KMS-11 (cell line): ENCODE measurements at regions not wholly inside any gene's neighbourhood (a gene's known extent, or its start where the extent isn't known, plus 50 kb on each side); places are given as distances from the start of the nearest gene placed in this dataset.
"Not testable (repeated sequence)": the region's sequence is repeated elsewhere in the genome, so short reads cannot be mapped to it uniquely, and the experiment has no call there.

Experiments used
- H2AFZ ChIP-seq: fragments of 200-600 bp; sonication (generic); 2 replicates; pipeline ENCODE4 v1.6.1; 2016; ENCODE audit warnings: antibody characterized with exemption, mixed run types, low read depth
- H3K27ac ChIP-seq: fragments of 200-600 bp; sonication (generic); 2 replicates; pipeline ENCODE4 v1.6.1; 2016; ENCODE audit warnings: mild to moderate bottlenecking, mixed run types
- H3K27me3 ChIP-seq: fragments of 200-600 bp; sonication (generic); 2 replicates; pipeline ENCODE4 v1.6.1; 2017; ENCODE audit warnings: mild to moderate bottlenecking, low read depth, mixed run types, moderate library complexity; ENCODE audit not compliant: insufficient read depth
- H3K36me3 ChIP-seq: fragments of 200-600 bp; sonication (generic); 2 replicates; pipeline ENCODE4 v1.6.1; 2017; ENCODE audit warnings: mild to moderate bottlenecking, mixed run types; ENCODE audit not compliant: insufficient read depth
- H3K4me1 ChIP-seq: fragments of 200-600 bp; sonication (generic); 2 replicates; pipeline ENCODE4 v1.6.1; 2016; ENCODE audit warnings: mild to moderate bottlenecking, low read depth, mixed run types; ENCODE audit not compliant: poor library complexity, severe bottlenecking
- H3K4me2 ChIP-seq: fragments of 200-600 bp; sonication (generic); 2 replicates; pipeline ENCODE4 v1.7.0; 2016; ENCODE audit warnings: mild to moderate bottlenecking, mixed run types
- H3K4me3 ChIP-seq: fragments of 200-600 bp; sonication (generic); IDR thresholded peaks from 2 replicates; pipeline ENCODE4 v1.6.1; 2017; ENCODE audit warnings: low read depth, low read length, mixed read lengths; ENCODE audit not compliant: insufficient read depth
- H3K79me2 ChIP-seq: fragments of 200-600 bp; sonication (generic); 2 replicates; pipeline ENCODE4 v1.6.1; 2016; ENCODE audit warnings: low read depth, mixed run types; ENCODE audit not compliant: insufficient read depth
- H3K9ac ChIP-seq: fragments of 200-600 bp; sonication (generic); 2 replicates; pipeline ENCODE4 v1.6.1; 2016; ENCODE audit warnings: mild to moderate bottlenecking, mixed run types
- H4K20me1 ChIP-seq: fragments of 200-600 bp; sonication (generic); 2 replicates; pipeline ENCODE4 v1.6.1; 2016; ENCODE audit warnings: mild to moderate bottlenecking, mixed run types; ENCODE audit not compliant: insufficient read depth
- CTCF ChIP-seq: fragments of 200-600 bp; sonication (generic); conservative IDR thresholded peaks from 2 replicates; pipeline ENCODE4 v1.6.1; 2017; ENCODE audit warnings: low read depth, mild to moderate bottlenecking, antibody characterized with exemption, low read length, moderate library complexity, mixed read lengths

- no peaks in the 10 kb centered on the region for H3K36me3 ChIP-seq
- H4K20me1 ChIP-seq: no peaks in the 10 kb centered on the region
- H3K4me1 ChIP-seq: no peaks in the 10 kb centered on the region
- no peak overlapping the region for H3K4me3 ChIP-seq
- no peak overlapping the region for H2AFZ ChIP-seq
- H3K79me2 ChIP-seq: no peaks in the 10 kb centered on the region
- no peak for TF ChIP-seq CTCF
- no peak overlapping the region for H3K4me2 ChIP-seq
- H3K9ac ChIP-seq: no peak overlapping the region
- H3K27ac ChIP-seq: no peak overlapping the region
- no peaks in the 10 kb centered on the region for H3K27me3 ChIP-seq
These were observed 212.5 kb upstream of the DDHD1 start for GRCh38 chr14:53365486-53366130.

- H3K4me3 ChIP-seq, H3K79me2 ChIP-seq, H4K20me1 ChIP-seq, H3K4me2 ChIP-seq, H3K36me3 ChIP-seq, H2AFZ ChIP-seq, H3K4me1 ChIP-seq, H3K27me3 ChIP-seq, H3K9ac ChIP-seq, H3K27ac ChIP-seq: not testable (repeated sequence)
These were observed 209.8 kb upstream of the DDHD1 start for GRCh38 chr14:53362916-53363315.

- no peak overlapping the region for H3K4me3 ChIP-seq
- no peaks in the 10 kb centered on the region for H3K27me3 ChIP-seq
- no peak overlapping the region for H3K4me2 ChIP-seq
- H3K4me1 ChIP-seq: no peaks in the 10 kb centered on the region
- H3K9ac ChIP-seq: no peak overlapping the region
- no peak overlapping the region for H3K27ac ChIP-seq
- no peaks in the 10 kb centered on the region for H4K20me1 ChIP-seq
- no peaks in the 10 kb centered on the region for H3K79me2 ChIP-seq
- no peak for TF ChIP-seq CTCF
- no peaks in the 10 kb centered on the region for H3K36me3 ChIP-seq
- H2AFZ ChIP-seq: no peak overlapping the region
These were observed 207.7 kb upstream of the DDHD1 start for GRCh38 chr14:53360829-53361228.

- no peaks in the 10 kb centered on the region for H3K36me3 ChIP-seq
These were observed 205.0 kb upstream of the DDHD1 start for GRCh38 chr14:53358166-53358565.

More at GRCh38 chr14:53358166-53358565, 205.0 kb upstream of the DDHD1 start:
- Histone ChIP-seq H3K4me1 (no peaks in the 10 kb centered on the region), H3K27me3 (no peaks in the 10 kb centered on the region), H4K20me1 (no peaks in the 10 kb centered on the region), H3K27ac (no peak overlapping the region), H3K9ac (no peak overlapping the region), H2AFZ (no peak overlapping the region), H3K4me2 (no peak overlapping the region), H3K4me3 (no peak overlapping the region), H3K79me2 (no peaks in the 10 kb centered on the region)
- TF ChIP-seq CTCF: no peak
